Prostate gland (tissue), 2 donors: ENCODE measurements at regions not wholly inside any gene's neighbourhood (a gene's known extent, or its start where the extent isn't known, plus 50 kb on each side); places are given as distances from the start of the nearest gene placed in this dataset.
"Not testable (repeated sequence)": the region's sequence is repeated elsewhere in the genome, so short reads cannot be mapped to it uniquely, and the experiment has no call there.

Experiments used
- DNase-seq: peaks from one replicate; pipeline ENCODE4 v3.0.0-alpha.2; 2019; ENCODE audit warnings: low spot score
- H3K27ac ChIP-seq, 2 donors: fragments of 200-600 bp; sonication (generic); 2 replicates each; pipeline ENCODE4 v1.5.1; 2017 to 2019
- H3K27me3 ChIP-seq: fragments of 200-600 bp; sonication (generic); replicated peaks from 2 replicates; pipeline ENCODE4 v1.5.1; 2019; ENCODE audit not compliant: insufficient read depth
- H3K36me3 ChIP-seq, 2 donors: fragments of 200-600 bp; sonication (generic); 1 replicate in 1 of 2; 2 replicates in 1 of 2; pipeline versions ENCODE4 v1.5.1 to v1.8.1; 2017 to 2019
- H3K4me1 ChIP-seq: fragments of 200-600 bp; sonication (generic); replicated peaks from 2 replicates; pipeline ENCODE4 v1.5.1; 2019
- H3K4me3 ChIP-seq, 2 donors: fragments of 200-600 bp; sonication (generic); 2 replicates each; pipeline ENCODE4 v1.5.1; 2017 to 2019
- H3K9me3 ChIP-seq: fragments of 200-600 bp; sonication (generic); 2 replicates; pipeline ENCODE4 v1.5.1; 2017
- CTCF ChIP-seq, 4 experiments: fragments of 200-600 bp in 2 of 4; fragments of 450-650 bp in 2 of 4; sonication (generic) in 2 of 4; IDR thresholded peaks; 1 replicate in 3 of 4; 2 replicates in 1 of 4; pipeline ENCODE4 v1.5.1; 2016 to 2019; ENCODE audit warnings: antibody characterized with exemption in 4 of 4, mild to moderate bottlenecking in 2 of 4, moderate library complexity in 2 of 4
- POLR2A ChIP-seq: fragments of 450-650 bp; IDR thresholded peaks from one replicate; pipeline ENCODE4 v1.6.1; 2016; ENCODE audit warnings: antibody characterized with exemption, mild to moderate bottlenecking
- POLR2AphosphoS5 ChIP-seq: sonication (generic); formaldehyde crosslinking; IDR thresholded peaks from one replicate; pipeline ENCODE4 v1.6.1; 2017; ENCODE audit warnings: antibody characterized with exemption
- WGBS: methylation state at CpG from one replicate; pipeline ENCODE4 v1.1.5; 2018; 5-methylcytosine and 5-hydroxymethylcytosine counted together
- intact Hi-C: fragments of 100-400 bp; cut with DNase I; formaldehyde crosslinking; loops from one replicate; pipeline ENCODE4 v1.14.2; 2022

- H3K27me3 ChIP-seq, result no peaks in the 10 kb centered on the region
- 87% methylated on average over 8 of the region's 8 CpGs for WGBS
- no peak for DNase-seq
- H3K4me3 ChIP-seq, result no peak overlapping the region
- no peaks in the 10 kb centered on the region for H3K9me3 ChIP-seq
- H3K27ac ChIP-seq, result no peak overlapping the region
- intact Hi-C loops, result no loop called here
- no peaks in the 10 kb centered on the region for H3K4me1 ChIP-seq
- TF ChIP-seq POLR2AphosphoS5 (no peak), POLR2A (no peak), CTCF (IDR thresholded peaks at IDR 0.05) (no peak)
- no peaks in the 10 kb centered on the region for H3K36me3 ChIP-seq
These were observed 63.1 kb upstream of the IFNGR1 start for GRCh38 chr6:137282254-137282653.

DNA sequence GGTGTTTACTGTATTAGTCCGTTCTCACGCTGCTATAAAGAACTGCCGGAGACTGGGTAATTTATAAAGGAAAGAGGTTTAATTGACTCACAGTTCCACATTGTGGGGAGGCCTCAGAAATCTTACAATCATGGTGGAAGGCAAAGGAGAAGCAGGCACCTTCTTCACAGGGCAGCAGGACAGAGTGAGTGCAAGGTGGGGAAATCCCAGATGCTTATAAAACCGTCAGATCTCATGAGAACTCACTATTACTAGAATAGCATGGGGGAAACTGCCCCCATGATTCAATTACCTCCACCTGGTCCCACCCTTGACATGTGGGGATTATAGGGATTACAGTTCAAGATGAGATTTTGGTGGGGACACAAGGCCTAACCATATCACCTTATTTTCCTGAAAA, 60.1 kb upstream of the IFNGR1 start:
- H3K4me1 ChIP-seq, H3K27ac ChIP-seq, DNase-seq, H3K27me3 ChIP-seq, H3K4me3 ChIP-seq, intact Hi-C loops, H3K36me3 ChIP-seq, H3K9me3 ChIP-seq: not testable (repeated sequence)
- 87% methylated on average over 4 of the region's 4 CpGs for WGBS

- intact Hi-C loops, result no loop called here
- TF ChIP-seq CTCF (IDR thresholded peaks at IDR 0.05), result no peak
- TF ChIP-seq POLR2A, result no peak
- TF ChIP-seq POLR2AphosphoS5, result no peak
- Histone ChIP-seq H3K36me3 (no peaks in the 10 kb centered on the region), H3K9me3 (no peaks in the 10 kb centered on the region), H3K4me1 (no peaks in the 10 kb centered on the region), H3K27ac (no peak overlapping the region), H3K4me3 (no peak overlapping the region), H3K27me3 (no peaks in the 10 kb centered on the region)
- 49% methylated on average over 14 of the region's 14 CpGs for WGBS
- DNase-seq, result no peak
These were observed 58.9 kb upstream of the IFNGR1 start for GRCh38 chr6:137277971-137278637.

DNA sequence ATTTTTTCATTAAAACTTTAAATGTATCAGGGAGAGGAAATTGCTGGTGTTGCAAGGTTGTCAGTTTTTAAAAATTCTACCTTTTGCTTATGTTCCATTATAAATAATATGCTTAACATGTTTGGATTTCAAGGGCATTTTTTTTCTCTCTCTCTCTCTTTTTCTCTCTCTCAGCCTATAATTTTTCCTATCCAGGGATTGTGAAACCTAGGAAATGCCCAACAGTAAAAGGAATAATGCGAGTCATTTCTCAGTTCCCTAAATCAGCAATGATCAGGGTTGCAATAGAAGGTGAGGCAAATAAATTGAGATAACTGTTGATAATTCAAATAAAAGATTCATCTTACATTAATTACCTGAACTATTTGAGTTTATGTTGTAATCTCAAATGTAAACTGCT, 53.2 kb upstream of the IFNGR1 start:
- TF ChIP-seq POLR2A (no peak), POLR2AphosphoS5 (no peak), CTCF (IDR thresholded peaks at IDR 0.05) (no peak)
- no peak overlapping the region for H3K27ac ChIP-seq
- no peaks in the 10 kb centered on the region for H3K27me3 ChIP-seq
- 81% methylated on average over 1 of the region's 1 CpG for WGBS
- no peak for DNase-seq
- no peaks in the 10 kb centered on the region for H3K9me3 ChIP-seq
- intact Hi-C loops, result loop anchor here (2.0 to 5.0 kb wide), 2 partner anchors 145 to 366 kb away; no protein-coding TSS in a partner anchor
- H3K4me1 ChIP-seq, result no peaks in the 10 kb centered on the region
- no peaks in the 10 kb centered on the region for H3K36me3 ChIP-seq
- no peak overlapping the region for H3K4me3 ChIP-seq

DNA sequence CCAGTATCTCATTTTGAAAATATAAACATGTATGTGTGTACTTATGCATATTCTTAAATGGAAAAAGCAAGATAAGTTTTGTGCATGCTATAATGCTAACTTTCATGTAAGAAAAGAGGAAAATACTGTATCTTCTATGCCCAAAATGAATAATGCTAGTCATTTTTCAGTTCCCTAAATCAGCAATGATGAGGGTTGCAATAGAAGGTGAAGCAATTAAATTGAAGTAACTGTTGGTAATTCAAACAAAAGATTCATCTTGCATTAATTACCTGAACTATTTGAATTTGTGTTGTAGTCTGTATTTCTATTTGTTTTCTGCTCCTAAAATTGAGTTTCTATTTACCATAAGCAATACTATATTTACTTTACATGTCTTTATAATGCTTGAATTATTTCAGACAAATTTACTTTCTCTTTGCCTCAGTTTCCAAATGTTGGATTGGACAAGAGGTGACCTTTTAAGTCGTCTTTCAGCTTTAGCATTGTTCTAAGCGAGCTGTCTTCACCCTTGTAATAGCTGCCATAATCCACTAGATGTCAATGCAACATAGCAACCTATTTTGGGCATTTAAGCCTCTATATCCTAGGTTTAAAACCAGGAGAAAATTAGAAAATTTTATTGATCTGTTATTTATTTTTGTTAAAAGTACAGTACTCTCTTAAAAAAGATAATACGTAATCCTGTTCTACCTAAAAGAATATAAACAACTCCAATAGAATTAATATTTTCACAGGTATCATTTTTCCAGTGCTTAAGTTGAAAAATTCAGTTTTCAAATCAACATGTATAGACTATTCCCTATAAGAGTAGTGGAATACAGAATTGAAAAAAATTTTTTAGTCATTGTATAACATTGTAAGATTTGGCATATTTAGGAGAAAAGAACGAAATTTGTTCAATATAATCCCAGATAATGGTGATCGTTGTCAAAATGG, 52.3 kb upstream of the IFNGR1 start:
- peak; percentile 21 for DNase-seq
- peak; percentile 34 for TF ChIP-seq POLR2AphosphoS5
- TF ChIP-seq CTCF (IDR thresholded peaks at IDR 0.05), result peak; percentile 70 to 92 (median 81)
- no peak for TF ChIP-seq POLR2A
- intact Hi-C loops, result loop anchor here (2.0 to 5.0 kb wide), 3 partner anchors 43 to 367 kb away; no protein-coding TSS in a partner anchor
- H3K9me3 ChIP-seq, result no peaks in the 10 kb centered on the region
- H3K4me1 ChIP-seq, result no peaks in the 10 kb centered on the region
- WGBS, result 37% methylated on average over 5 of the region's 5 CpGs
- no peak overlapping the region for H3K27ac ChIP-seq
- H3K36me3 ChIP-seq, result no peaks in the 10 kb centered on the region
- no peak overlapping the region for H3K4me3 ChIP-seq
- H3K27me3 ChIP-seq, result no peaks in the 10 kb centered on the region
